Skeletal muscle tissue (tissue), 3 donors: ENCODE measurements at regions not wholly inside any gene's neighbourhood (a gene's known extent, or its start where the extent isn't known, plus 50 kb on each side); places are given as distances from the start of the nearest gene placed in this dataset.
"Not testable (repeated sequence)": the region's sequence is repeated elsewhere in the genome, so short reads cannot be mapped to it uniquely, and the experiment has no call there.

Experiments
- H3K27ac ChIP-seq: one replicate; pipeline ENCODE4 v1.7.0; 2013; ENCODE audit warnings: mild to moderate bottlenecking, low read depth, low read length, inconsistent platforms
- H3K27me3 ChIP-seq, 3 donors: one replicate each; pipeline ENCODE4 v1.7.0; 2013; ENCODE audit warnings: low read length in 3 of 3; ENCODE audit not compliant: control insufficient read depth in 3 of 3, insufficient read depth in 3 of 3
- H3K36me3 ChIP-seq, 3 donors: one replicate each; pipeline ENCODE4 v1.7.0; 2013; ENCODE audit warnings: low read length in 3 of 3; ENCODE audit not compliant: control insufficient read depth in 3 of 3, insufficient read depth in 3 of 3
- H3K4me1 ChIP-seq, 3 donors: one replicate each; pipeline ENCODE4 v1.7.0; 2013; ENCODE audit warnings: low read length in 3 of 3, mild to moderate bottlenecking in 3 of 3; ENCODE audit not compliant: control insufficient read depth in 3 of 3, insufficient read depth in 3 of 3
- H3K4me3 ChIP-seq, 3 donors: one replicate each; pipeline ENCODE4 v1.7.0; 2013; ENCODE audit warnings: low read length in 3 of 3
- H3K9ac ChIP-seq, 3 donors: one replicate each; pipeline ENCODE4 v1.7.0; 2013; ENCODE audit warnings: low read length in 3 of 3, mild to moderate bottlenecking in 3 of 3, moderate library complexity in 2 of 3, low read depth in 1 of 3
- H3K9me3 ChIP-seq, 3 donors: one replicate each; pipeline ENCODE4 v1.7.0; 2013; ENCODE audit warnings: low read length in 3 of 3; ENCODE audit not compliant: control insufficient read depth in 3 of 3
- donor health status: Osteomylitis.

- Histone ChIP-seq H3K4me1 (no peaks in the 10 kb centered on the region), H3K9me3 (no peaks in the 10 kb centered on the region), H3K4me3 (no peak overlapping the region), H3K27me3 (no peaks in the 10 kb centered on the region), H3K36me3 (no peaks in the 10 kb centered on the region), H3K9ac (no peak overlapping the region), H3K27ac (no peak overlapping the region)
Measured at GRCh38 chr4:59704616-59705015, 1495.5 kb upstream of the ADGRL3 start.

- Histone ChIP-seq H3K36me3 (no peaks in the 10 kb centered on the region), H3K27ac (no peak overlapping the region), H3K27me3 (no peaks in the 10 kb centered on the region), H3K9ac (no peak overlapping the region), H3K4me1 (no peaks in the 10 kb centered on the region), H3K4me3 (no peak overlapping the region), H3K9me3 (no peaks in the 10 kb centered on the region)
Measured at GRCh38 chr4:59712470-59712869, 1487.7 kb upstream of the ADGRL3 start.

- not testable (repeated sequence) for H3K9me3 ChIP-seq, H3K27ac ChIP-seq, H3K36me3 ChIP-seq, H3K4me1 ChIP-seq, H3K4me3 ChIP-seq, H3K27me3 ChIP-seq, H3K9ac ChIP-seq
Measured at GRCh38 chr4:59724286-59724685, 1475.8 kb upstream of the ADGRL3 start.

- no peak overlapping the region for H3K27ac ChIP-seq
- H3K9ac ChIP-seq = no peak overlapping the region
- H3K4me3 ChIP-seq = no peak overlapping the region
- no peaks in the 10 kb centered on the region for H3K27me3 ChIP-seq
- no peaks in the 10 kb centered on the region for H3K9me3 ChIP-seq
- no peaks in the 10 kb centered on the region for H3K4me1 ChIP-seq
- H3K36me3 ChIP-seq = no peaks in the 10 kb centered on the region
Measured at GRCh38 chr4:59727745-59728144, 1472.4 kb upstream of the ADGRL3 start.

GRCh38 chr4:59728496-59728895 is 1471.6 kb upstream of the ADGRL3 start:
- Histone ChIP-seq H3K4me1 (no peaks in the 10 kb centered on the region), H3K9me3 (no peaks in the 10 kb centered on the region), H3K27ac (no peak overlapping the region), H3K4me3 (no peak overlapping the region), H3K36me3 (no peaks in the 10 kb centered on the region), H3K9ac (no peak overlapping the region), H3K27me3 (no peaks in the 10 kb centered on the region)

- no peak overlapping the region for H3K4me3 ChIP-seq
- no peak overlapping the region for H3K9ac ChIP-seq
- H3K27me3 ChIP-seq = no peaks in the 10 kb centered on the region
- no peak overlapping the region for H3K27ac ChIP-seq
- no peaks in the 10 kb centered on the region for H3K9me3 ChIP-seq
- no peaks in the 10 kb centered on the region for H3K36me3 ChIP-seq
- H3K4me1 ChIP-seq = no peaks in the 10 kb centered on the region
Measured at GRCh38 chr4:59729321-59729720, 1470.8 kb upstream of the ADGRL3 start.

GRCh38 chr4:59748433-59748832 is 1451.7 kb upstream of the ADGRL3 start:
- Histone ChIP-seq H3K27ac (no peak overlapping the region), H3K27me3 (no peaks in the 10 kb centered on the region), H3K4me1 (no peaks in the 10 kb centered on the region), H3K9me3 (peaks cover 0 to 2% (median 0%) of the 10 kb centered on the region in 3 donors), H3K4me3 (no peak overlapping the region), H3K36me3 (no peaks in the 10 kb centered on the region), H3K9ac (no peak overlapping the region)

- Histone ChIP-seq H3K9me3 (no peaks in the 10 kb centered on the region), H3K4me3 (no peak overlapping the region), H3K9ac (no peak overlapping the region), H3K27ac (no peak overlapping the region), H3K27me3 (no peaks in the 10 kb centered on the region), H3K36me3 (no peaks in the 10 kb centered on the region), H3K4me1 (no peaks in the 10 kb centered on the region)
Measured at GRCh38 chr4:59759082-59759825, 1440.9 kb upstream of the ADGRL3 start.

GRCh38 chr4:59762344-59762743 is 1437.8 kb upstream of the ADGRL3 start:
- H3K4me1 ChIP-seq = no peaks in the 10 kb centered on the region
- H3K27me3 ChIP-seq = no peaks in the 10 kb centered on the region
- no peaks in the 10 kb centered on the region for H3K36me3 ChIP-seq
- H3K4me3 ChIP-seq = no peak overlapping the region
- H3K9me3 ChIP-seq = no peaks in the 10 kb centered on the region
- H3K27ac ChIP-seq = no peak overlapping the region
- no peak overlapping the region for H3K9ac ChIP-seq

GRCh38 chr4:59770601-59771264 is 1429.4 kb upstream of the ADGRL3 start:
- H3K4me3 ChIP-seq = no peak overlapping the region
- H3K9me3 ChIP-seq = no peaks in the 10 kb centered on the region
- H3K9ac ChIP-seq = no peak overlapping the region
- H3K36me3 ChIP-seq = no peaks in the 10 kb centered on the region
- no peaks in the 10 kb centered on the region for H3K27me3 ChIP-seq
- no peaks in the 10 kb centered on the region for H3K4me1 ChIP-seq
- H3K27ac ChIP-seq = no peak overlapping the region
